Vagina (tissue), 2 donors: ENCODE measurements at regions not wholly inside any gene's neighbourhood (a gene's known extent, or its start where the extent isn't known, plus 50 kb on each side); places are given as distances from the start of the nearest gene placed in this dataset.

ENCODE experiments used
- DNase-seq, 2 donors: peaks; one replicate each; pipeline ENCODE4 v3.0.0-alpha.2; 2017; ENCODE audit errors: extremely low spot score in 2 of 2
- H3K27ac ChIP-seq: fragments of 200-600 bp; sonication (generic); one replicate; pipeline ENCODE4 v1.5.1; 2019
- H3K27me3 ChIP-seq: fragments of 200-600 bp; sonication (generic); one replicate; pipeline ENCODE4 v1.5.1; 2019
- H3K36me3 ChIP-seq, 2 donors: fragments of 200-600 bp; sonication (generic); one replicate each; pipeline ENCODE4 v1.5.1; 2017 to 2019
- H3K4me1 ChIP-seq: fragments of 200-600 bp; sonication (generic); one replicate; pipeline ENCODE4 v1.5.1; 2019
- H3K4me3 ChIP-seq, 2 donors: fragments of 200-600 bp; sonication (generic); 1 replicate in 1 of 2; 2 replicates in 1 of 2; pipeline ENCODE4 v1.5.1; 2016 to 2019
- H3K9me3 ChIP-seq: fragments of 200-600 bp; sonication (generic); one replicate; pipeline ENCODE4 v1.5.1; 2019
- POLR2A ChIP-seq, 2 donors: fragments of 450-650 bp; IDR thresholded peaks; one replicate each; pipeline ENCODE4 v1.6.1; 2017; ENCODE audit warnings: antibody characterized with exemption in 2 of 2, mild to moderate bottlenecking in 2 of 2, moderate library complexity in 2 of 2
- POLR2AphosphoS5 ChIP-seq, 2 donors: sonication (generic); formaldehyde crosslinking; IDR thresholded peaks; one replicate each; pipeline ENCODE4 v1.9.0; 2017; ENCODE audit warnings: antibody characterized with exemption in 2 of 2, mild to moderate bottlenecking in 2 of 2, low read depth in 1 of 2; ENCODE audit not compliant: insufficient read depth in 1 of 2
- intact Hi-C: fragments of 100-400 bp; cut with DNase I; formaldehyde crosslinking; loops from one replicate; pipeline ENCODE4 v1.15.1; 2023
- TF ChIP-seq, protein P1 (sequence below), 3 experiments: fragments of 450-650 bp in 2 of 3; fragments of 200-600 bp in 1 of 3; sonication (generic) in 1 of 3; IDR thresholded peaks; one replicate each; pipeline ENCODE4 v1.5.1; 2017 to 2019; ENCODE audit warnings: antibody characterized with exemption in 3 of 3, mild to moderate bottlenecking in 2 of 3, moderate library complexity in 2 of 3

DNA sequence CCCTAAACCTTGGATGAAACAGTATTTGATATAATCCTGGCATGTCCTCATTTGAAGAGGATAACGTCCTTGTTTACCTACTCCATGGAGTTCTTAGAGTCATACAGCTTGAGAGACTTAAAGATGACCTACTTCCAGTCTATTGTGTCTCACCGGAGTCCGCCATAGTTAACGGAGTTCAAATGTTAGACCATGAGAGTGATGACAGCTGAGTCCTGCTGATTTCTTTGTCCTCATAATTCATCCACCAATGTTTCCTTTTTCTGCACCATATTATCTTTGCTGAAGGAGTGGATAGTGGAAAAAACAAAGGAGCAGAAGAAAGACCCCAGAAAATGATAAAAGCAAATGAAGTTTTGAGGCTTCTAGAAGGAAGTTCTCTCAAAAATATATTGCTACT is 75.8 kb upstream of the HIF1A start:
- H3K4me1 ChIP-seq: peaks cover 12% of the 10 kb centered on the region
- no peaks in the 10 kb centered on the region for H3K9me3 ChIP-seq
- intact Hi-C loops: loop anchor here (10.0 kb wide), 1 partner anchor 95 kb away; no protein-coding TSS in a partner anchor
- no peaks in the 10 kb centered on the region for H3K27me3 ChIP-seq
- no peak overlapping the region for H3K4me3 ChIP-seq
- peak overlapping the region; percentile 53 for H3K27ac ChIP-seq
- TF ChIP-seq POLR2AphosphoS5 (IDR thresholded peaks at IDR 0.05; ENCODE audit: insufficient read depth in 1 of 2, low read depth in 1 of 2): no peak
- TF ChIP-seq POLR2A (IDR thresholded peaks at IDR 0.05): no peak
- TF ChIP-seq, protein P1, sequence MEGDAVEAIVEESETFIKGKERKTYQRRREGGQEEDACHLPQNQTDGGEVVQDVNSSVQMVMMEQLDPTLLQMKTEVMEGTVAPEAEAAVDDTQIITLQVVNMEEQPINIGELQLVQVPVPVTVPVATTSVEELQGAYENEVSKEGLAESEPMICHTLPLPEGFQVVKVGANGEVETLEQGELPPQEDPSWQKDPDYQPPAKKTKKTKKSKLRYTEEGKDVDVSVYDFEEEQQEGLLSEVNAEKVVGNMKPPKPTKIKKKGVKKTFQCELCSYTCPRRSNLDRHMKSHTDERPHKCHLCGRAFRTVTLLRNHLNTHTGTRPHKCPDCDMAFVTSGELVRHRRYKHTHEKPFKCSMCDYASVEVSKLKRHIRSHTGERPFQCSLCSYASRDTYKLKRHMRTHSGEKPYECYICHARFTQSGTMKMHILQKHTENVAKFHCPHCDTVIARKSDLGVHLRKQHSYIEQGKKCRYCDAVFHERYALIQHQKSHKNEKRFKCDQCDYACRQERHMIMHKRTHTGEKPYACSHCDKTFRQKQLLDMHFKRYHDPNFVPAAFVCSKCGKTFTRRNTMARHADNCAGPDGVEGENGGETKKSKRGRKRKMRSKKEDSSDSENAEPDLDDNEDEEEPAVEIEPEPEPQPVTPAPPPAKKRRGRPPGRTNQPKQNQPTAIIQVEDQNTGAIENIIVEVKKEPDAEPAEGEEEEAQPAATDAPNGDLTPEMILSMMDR (IDR thresholded peaks at IDR 0.05): no peak
- no peak for DNase-seq
- H3K36me3 ChIP-seq: no peaks in the 10 kb centered on the region

DNA sequence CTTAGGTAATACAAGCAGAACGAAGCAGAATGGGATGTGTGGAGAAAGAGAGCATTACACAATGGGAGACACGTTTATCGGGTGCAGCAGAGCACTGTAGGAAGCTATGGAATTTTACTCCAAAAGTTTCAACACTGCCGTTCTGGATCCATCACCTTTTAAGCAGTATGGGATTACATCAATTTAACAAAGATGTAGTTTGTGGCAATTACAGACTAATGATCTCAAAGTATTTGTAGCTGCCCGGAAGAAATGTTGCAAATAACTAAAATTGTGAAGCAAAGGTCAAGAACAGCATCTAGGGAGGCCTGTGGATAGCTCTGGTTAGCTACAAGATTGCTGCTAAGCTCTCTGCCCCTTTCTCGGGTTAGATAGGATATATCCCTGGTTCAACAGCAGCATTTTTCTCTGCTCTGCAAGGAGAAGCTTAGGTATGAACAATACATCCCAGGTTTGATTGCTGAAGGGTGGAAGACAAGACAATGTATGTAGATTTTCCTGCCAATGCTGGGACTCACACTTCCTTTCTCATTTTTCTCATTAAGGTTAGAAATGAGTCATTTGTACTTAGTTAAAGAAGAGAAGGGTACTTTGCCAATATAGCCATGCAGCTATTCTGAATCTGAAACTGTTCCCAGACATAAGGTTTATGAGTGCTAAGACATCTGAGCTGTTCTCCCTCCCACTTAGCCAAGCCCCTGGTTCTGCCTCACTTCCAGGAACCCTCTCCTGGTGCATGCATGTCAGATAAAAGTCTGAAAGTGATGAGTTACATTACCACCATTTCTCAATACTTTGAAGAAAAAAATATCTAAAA is 75.0 kb upstream of the HIF1A start:
- H3K9me3 ChIP-seq: no peaks in the 10 kb centered on the region
- DNase-seq: no peak
- intact Hi-C loops: no loop called here

DNA sequence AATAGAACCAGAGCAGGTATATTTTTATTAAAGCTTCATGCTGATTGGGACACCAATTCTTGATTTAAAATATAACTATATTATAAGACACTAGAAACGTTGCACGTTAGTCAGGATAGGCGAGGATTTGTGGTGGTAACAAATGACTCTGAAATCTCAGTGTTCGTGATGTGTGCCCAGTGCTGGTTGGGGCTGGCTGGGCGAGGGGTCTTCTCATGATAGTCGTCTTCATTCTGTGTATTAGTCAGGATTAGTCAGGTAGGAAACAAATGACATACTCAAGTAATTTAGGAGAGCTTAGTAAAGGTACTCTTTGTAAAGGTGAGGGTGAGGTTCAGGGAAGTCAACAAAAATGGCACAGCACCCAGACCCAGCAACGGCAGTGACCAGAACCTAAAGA is 73.9 kb upstream of the HIF1A start:
- H3K4me3 ChIP-seq: no peak overlapping the region
- no peaks in the 10 kb centered on the region for H3K36me3 ChIP-seq
- TF ChIP-seq POLR2A (IDR thresholded peaks at IDR 0.05): no peak
- TF ChIP-seq POLR2AphosphoS5 (IDR thresholded peaks at IDR 0.05; ENCODE audit: insufficient read depth in 1 of 2, low read depth in 1 of 2): no peak
- TF ChIP-seq, protein P1 (IDR thresholded peaks at IDR 0.05): no peak
- no peak for DNase-seq
- intact Hi-C loops: no loop called here
- H3K4me1 ChIP-seq: peaks cover 12% of the 10 kb centered on the region
- H3K27ac ChIP-seq: no peak overlapping the region
- H3K27me3 ChIP-seq: no peaks in the 10 kb centered on the region
- no peaks in the 10 kb centered on the region for H3K9me3 ChIP-seq

More for the DNA sequence above, 75.0 kb upstream of the HIF1A start:
- TF ChIP-seq POLR2A (IDR thresholded peaks at IDR 0.05): no peak
- TF ChIP-seq, protein P1 (IDR thresholded peaks at IDR 0.05): no peak
- no peak for TF ChIP-seq POLR2AphosphoS5 (IDR thresholded peaks at IDR 0.05; ENCODE audit: insufficient read depth in 1 of 2, low read depth in 1 of 2)
- Histone ChIP-seq H3K4me3 (no peak overlapping the region), H3K27me3 (no peaks in the 10 kb centered on the region), H3K36me3 (no peaks in the 10 kb centered on the region), H3K27ac (peak overlapping the region; percentile 53), H3K4me1 (peaks cover 12% of the 10 kb centered on the region)

DNA sequence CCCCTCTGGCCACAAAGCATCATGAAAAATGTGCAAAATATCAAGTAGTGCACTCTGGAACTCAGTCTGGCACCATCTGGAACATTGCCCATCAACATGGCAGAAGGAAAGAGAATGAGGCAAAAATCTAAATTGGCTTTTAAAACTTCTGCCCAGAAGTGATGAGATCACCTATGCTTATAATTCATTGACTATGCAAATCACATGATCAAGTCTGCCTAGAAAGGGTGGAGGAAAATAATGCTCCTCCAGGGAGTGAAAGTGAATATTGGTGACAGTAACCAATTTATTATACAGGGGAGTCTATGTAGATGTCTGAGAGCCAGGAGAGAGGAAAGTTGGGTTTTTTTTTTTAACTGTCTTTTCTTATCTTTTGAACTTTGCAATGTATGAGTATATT is 73.3 kb upstream of the HIF1A start:
- intact Hi-C loops: no loop called here
- H3K9me3 ChIP-seq: no peaks in the 10 kb centered on the region
- no peaks in the 10 kb centered on the region for H3K27me3 ChIP-seq
- DNase-seq: no peak
- TF ChIP-seq, protein P1 (IDR thresholded peaks at IDR 0.05): no peak
- TF ChIP-seq POLR2AphosphoS5 (IDR thresholded peaks at IDR 0.05; ENCODE audit: insufficient read depth in 1 of 2, low read depth in 1 of 2) (no peak), POLR2A (IDR thresholded peaks at IDR 0.05) (no peak)
- H3K36me3 ChIP-seq: no peaks in the 10 kb centered on the region
- peaks cover 12% of the 10 kb centered on the region for H3K4me1 ChIP-seq
- H3K27ac ChIP-seq: no peak overlapping the region
- no peak overlapping the region for H3K4me3 ChIP-seq

DNA sequence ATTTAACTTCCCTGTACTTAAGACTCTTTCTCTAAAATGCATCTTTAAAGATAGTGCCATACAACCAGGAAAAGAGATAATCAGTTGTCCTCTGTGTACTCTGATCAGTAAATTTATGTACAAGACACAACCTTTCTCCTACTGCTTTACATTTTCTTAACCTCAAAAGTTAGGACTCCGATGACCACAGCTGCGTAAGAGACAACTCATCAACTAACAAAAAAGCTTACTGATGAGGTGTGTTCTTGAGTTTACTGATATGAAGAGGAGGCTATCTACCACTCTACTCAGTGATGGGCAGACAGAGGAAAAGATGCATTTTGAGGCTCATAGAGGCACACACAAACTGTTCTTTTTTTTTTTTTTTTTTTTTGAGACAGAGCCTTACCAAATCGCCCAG is 71.4 kb upstream of the HIF1A start:
- TF ChIP-seq POLR2A (IDR thresholded peaks at IDR 0.05): no peak
- TF ChIP-seq, protein P1 (IDR thresholded peaks at IDR 0.05): no peak
- TF ChIP-seq POLR2AphosphoS5 (IDR thresholded peaks at IDR 0.05; ENCODE audit: insufficient read depth in 1 of 2, low read depth in 1 of 2): no peak
- no peaks in the 10 kb centered on the region for H3K36me3 ChIP-seq
- DNase-seq: no peak
- H3K4me3 ChIP-seq: no peak overlapping the region
- H3K4me1 ChIP-seq: peaks cover 12% of the 10 kb centered on the region
- intact Hi-C loops: no loop called here
- no peaks in the 10 kb centered on the region for H3K9me3 ChIP-seq
- no peak overlapping the region for H3K27ac ChIP-seq
- no peaks in the 10 kb centered on the region for H3K27me3 ChIP-seq
